Right lung (tissue), 2 donors: ENCODE measurements at regions not wholly inside any gene's neighbourhood (a gene's known extent, or its start where the extent isn't known, plus 50 kb on each side); places are given as distances from the start of the nearest gene placed in this dataset.

Experiments
- DNase-seq, 2 donors: peaks; one replicate each; pipeline ENCODE4 v3.0.0-alpha.2; 2013

DNA sequence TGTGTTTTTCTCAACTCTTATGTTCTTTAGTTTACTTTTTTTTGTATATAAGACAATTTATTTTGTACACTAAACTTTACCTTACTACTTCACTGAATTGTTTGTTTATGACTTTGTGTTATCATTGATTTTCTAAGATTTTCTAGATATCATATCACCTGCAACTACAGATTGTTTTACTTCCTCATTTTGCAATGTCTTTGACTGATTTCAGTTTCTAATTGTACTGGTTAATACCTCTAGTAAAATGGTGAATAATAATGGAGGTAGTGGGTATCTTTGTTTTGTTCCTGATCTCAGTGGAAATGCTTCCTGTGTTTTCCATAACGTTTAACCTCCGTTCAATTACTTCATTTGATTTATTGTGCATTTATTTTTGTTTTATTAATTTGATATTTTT lies 490.2 kb downstream of the TLL1 start:
- DNase-seq, result no peak

- DNase-seq, result no peak
These were observed 493.0 kb downstream of the TLL1 start for GRCh38 chr4:166366012-166366411.

DNA sequence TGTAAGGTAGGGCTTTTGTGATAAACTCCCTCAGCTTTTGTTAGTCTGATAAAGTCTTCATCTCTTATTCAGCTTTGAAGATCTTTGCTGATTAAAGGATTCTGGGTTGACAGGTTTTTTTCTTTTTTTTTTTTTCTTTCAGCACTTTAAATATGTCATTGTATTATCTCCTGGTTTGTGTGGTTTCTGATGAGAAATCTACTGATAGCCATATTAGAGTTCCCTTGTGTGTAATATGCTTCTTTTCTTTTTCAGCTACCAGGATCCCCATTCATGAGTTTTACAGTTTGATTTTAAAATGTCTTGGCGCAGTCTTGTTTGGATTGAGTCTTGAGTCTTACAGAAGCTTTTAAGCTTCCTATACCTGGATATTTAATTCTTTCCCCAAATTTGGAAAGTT lies 504.5 kb downstream of the TLL1 start:
- no peak for DNase-seq

GRCh38 chr4:166386491-166387360 lies 513.7 kb downstream of the TLL1 start:
- no peak for DNase-seq

DNA sequence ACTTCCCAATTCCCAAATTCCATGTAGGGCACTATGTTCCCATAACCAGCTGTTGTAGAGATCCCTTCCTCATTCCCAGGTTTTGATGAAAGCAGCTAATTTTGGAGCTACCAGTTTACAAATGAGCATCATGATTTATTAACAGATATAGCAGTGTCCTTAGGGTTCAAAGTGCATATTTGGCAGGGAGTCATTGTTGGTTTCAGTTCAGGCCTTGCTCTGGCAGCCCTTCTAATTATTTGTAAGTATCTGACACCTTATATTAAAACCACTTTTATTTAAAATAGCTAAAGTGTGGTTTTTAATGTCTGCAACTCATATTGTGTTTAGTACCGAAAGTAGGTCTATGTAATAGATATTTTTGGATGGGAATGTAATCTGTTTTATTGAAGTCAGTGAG lies 518.5 kb downstream of the TLL1 start:
- no peak for DNase-seq

DNA sequence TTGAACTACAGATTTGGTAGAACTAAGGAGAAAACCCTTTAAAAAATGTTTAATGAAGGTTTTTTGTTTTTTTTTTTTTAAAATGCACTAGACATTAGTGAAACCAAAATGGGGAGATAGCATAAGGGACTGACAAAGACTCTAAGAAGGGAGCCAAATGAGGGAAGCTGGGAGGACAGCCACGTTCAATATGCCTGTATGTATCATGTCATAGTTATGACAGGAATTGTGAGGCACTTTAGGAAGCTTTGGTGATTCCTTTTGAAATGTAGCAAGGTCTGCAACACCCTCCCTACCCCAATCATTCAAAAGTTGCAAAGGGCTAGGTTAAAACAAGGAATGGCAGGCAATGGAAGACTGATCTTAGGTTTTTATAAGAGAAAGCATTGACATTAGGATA lies 526.0 kb downstream of the TLL1 start:
- DNase-seq, result no peak

DNA sequence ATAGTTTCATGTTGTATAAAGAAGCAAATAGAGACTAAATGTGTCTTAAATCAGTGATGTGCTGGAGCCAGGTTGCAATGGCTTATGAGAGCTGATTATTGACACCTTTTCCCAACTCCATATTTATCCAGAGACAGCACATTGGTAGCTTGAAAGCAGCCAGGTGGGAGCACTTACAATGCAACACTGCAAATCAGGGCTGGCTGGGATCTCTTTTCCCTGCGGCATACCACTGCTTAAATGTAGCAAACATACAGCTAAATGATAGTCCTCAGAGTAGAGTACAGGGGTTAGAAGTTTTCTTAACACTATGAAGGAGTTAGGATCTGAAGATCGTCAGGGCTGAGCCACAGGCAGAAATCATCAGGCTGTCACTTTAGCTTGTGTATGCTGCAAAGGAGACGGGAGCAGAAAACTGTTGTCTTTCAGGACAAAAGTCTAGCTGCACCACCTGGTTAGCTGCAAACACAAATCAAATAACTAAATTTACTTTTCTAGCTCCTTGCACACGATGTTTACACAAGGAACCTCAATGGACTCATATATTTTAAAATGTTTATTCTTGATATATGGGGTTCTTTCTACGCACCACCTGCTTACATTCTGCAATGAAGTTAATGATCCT lies 527.3 kb downstream of the TLL1 start:
- DNase-seq, result no peak

- DNase-seq, result no peak
These were observed 540.3 kb downstream of the TLL1 start for GRCh38 chr4:166413356-166413755.

DNA sequence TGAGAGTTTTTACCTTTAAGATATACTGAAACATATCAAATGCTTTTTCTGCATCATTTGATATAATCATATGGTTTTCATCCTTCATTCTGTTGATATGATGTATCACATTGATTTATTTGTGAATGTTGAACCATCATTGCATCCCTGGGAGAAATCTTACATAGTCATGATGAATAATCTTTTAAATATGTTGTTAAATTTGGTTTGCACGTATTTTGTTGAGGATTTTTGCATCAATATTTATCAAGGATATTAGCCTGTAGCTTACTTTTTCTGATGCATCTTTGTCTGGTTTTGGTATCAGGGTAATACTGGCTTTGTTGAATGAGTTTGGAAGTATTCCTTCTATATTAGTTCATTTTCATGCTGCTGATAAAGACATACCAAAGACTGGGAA lies 541.4 kb downstream of the TLL1 start:
- no peak for DNase-seq

- no peak for DNase-seq
These were observed 542.7 kb downstream of the TLL1 start for GRCh38 chr4:166415749-166416148.

- DNase-seq, result no peak
These were observed 548.6 kb downstream of the TLL1 start for GRCh38 chr4:166421556-166422156.

DNA sequence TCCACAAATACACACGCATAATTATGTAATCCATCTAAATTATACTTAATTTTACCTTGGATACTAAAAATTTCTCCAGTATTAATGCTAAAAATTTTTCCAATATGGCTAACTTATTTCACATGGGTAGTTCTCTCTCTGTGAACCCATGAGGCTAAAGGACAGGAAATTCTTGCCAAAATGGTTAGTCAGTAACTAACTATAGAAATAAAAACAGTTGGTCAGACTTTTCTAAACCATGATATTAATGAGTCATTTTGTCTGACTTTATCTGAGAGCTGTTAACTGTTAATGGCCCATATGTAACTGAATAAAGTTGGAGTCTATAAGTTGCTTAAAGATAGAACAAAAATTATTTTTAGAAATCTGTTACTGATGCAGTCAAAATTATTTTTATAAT lies 549.4 kb downstream of the TLL1 start:
- DNase-seq, result no peak

GRCh38 chr4:166426300-166426863 lies 553.3 kb downstream of the TLL1 start:
- DNase-seq, result no peak

GRCh38 chr4:166432125-166432524 lies 559.1 kb downstream of the TLL1 start:
- no peak for DNase-seq

DNA sequence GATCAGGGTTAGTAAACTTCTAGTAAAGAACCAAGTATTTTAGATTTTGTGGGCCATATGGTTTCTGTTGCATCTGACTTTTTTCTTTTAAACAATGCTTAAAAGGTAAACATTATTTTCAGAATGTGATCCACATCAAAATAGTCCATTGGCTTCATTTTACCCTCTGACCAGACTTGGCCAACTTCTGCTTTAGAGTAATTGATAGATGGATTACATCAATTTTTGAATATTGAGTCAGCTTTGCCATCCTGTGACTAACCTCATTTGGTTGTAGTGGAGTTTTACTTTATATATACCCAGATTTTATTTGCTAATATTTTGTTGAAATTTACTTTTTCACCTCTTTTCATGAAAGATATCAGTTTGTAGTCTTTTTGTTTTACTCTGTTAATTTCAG lies 559.8 kb downstream of the TLL1 start:
- DNase-seq, result no peak

DNA sequence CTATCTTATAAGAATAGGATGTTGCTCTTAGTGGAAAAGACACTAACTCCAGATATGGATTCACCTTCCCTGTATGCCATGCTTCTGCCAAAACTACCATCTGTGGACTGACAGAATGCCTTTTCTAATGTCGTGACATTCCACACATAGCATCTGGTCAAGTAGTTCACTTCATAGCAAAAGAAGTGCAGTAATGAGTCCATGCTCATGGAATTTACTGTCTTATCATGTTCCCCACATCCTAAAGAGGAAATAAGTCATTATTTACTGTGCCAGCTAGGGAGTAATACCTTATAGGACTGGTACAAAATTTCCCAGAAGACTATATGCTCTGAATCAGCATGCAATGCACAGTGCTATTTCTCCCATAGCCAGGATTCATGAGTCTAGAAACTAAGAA lies 562.4 kb downstream of the TLL1 start:
- no peak for DNase-seq

DNA sequence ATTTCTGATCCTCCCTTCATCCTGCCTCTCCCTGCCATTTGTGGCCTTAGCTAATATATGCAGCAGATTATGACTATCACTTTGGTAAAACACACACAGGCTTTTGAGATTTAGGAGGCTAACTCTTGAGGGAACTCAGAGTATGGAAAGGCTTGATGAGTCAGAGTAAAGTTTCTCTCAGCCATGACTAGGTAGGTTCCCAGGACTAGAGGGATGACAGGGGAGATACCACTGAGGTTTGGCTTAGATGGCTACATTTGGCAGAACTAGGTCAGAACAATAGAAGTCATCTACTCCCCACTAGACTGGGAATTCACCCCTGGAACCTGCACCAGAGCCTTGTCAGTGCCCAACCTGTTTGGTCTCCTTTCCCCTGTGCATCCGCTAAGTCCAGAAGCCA lies 585.7 kb downstream of the TLL1 start:
- DNase-seq, result no peak

DNA sequence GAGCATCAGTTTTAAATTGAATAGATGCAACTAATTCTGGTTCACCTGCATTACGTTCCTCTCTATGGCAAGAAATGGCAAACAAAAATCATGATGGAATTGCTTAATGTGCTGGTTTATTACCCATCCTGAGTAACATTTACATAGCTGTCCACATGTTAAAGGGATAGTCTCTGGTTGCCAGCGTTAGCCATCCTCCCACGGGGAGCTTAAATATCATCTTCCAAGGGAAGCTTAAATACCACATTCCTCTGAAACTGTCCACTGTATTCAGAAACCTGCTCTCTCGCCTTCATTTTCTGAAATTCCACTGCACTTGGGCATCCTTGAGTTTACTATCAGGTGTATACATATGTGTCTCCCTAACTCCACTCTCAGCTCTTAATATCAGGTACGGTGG lies 586.6 kb downstream of the TLL1 start:
- no peak for DNase-seq

DNA sequence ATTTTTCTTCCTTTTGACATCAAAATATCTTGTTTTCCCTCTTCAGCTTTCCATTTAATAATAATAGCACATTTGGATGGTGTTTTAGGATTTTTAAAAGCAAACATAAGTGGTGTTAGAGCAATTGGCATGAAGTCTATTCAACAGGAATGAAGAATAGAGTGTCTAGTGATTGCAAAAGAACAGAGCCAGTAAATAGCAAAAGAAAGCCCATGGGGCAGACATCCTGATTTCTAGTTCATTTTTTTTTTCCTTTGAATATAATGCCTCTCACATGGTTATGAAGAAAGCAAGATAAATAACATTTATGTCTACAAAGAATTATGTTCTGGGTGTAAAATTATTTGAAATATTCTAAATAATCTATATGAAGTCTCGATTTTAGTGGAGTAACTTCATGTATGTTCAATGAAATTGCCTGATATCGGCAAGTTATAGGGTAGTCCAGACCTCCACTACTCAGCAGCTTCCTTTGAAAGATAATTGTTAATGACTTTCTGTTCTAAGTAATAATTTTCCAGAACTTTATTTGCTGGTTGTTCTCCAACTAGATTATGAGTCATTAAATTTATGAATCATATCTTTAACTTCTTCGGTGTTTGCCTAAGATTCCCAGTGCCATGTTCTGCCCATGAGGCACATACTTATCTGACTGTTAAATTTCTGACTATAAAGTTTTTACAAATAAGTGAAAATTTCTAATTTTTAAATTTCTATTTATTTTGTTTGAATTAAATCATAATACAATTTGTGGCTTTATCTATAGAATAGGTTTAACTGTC lies 587.9 kb downstream of the TLL1 start:
- DNase-seq, result no peak

DNA sequence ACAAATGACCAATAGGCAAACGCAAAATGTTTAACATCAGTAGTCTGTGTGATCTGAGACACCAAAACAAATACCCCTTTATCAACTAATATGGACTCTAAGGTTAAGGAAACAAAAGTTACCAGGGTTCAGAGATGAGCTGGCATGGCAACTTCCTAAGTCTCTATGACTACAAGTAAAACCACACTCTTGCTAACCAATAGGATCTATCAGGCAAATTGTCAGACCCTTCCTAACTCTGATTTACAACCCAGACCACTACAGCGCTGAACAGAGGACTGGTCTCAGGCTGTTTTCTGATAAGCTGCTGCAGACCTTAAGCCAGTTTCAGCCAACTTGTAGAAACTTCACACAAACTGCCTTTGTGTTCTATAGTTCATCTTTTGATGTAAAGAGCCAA lies 608.0 kb downstream of the TLL1 start:
- no peak for DNase-seq

- DNase-seq, result no peak
These were observed 608.7 kb downstream of the TLL1 start for GRCh38 chr4:166481739-166482138.

- DNase-seq, result no peak
These were observed 609.7 kb downstream of the TLL1 start for GRCh38 chr4:166482758-166483157.
